ENCODE measurements at regions not wholly inside any gene's neighbourhood (a gene's known extent, or its start where the extent isn't known, plus 50 kb on each side); places are given as distances from the start of the nearest gene placed in this dataset.

GRCh38 chr4:110712486-110712885 is 89.6 kb upstream of the PITX2 start:
- H3K9me3 Mint-ChIP-seq = no peaks in the 10 kb centered on the region

GRCh38 chr4:110730318-110730717 is 107.4 kb upstream of the PITX2 start:
- H3K4me1 Mint-ChIP-seq (ENCODE audit: unreplicated experiment) = no peaks in the 10 kb centered on the region
- no peak overlapping the region for H3K4me3 Mint-ChIP-seq
- H3K9me3 Mint-ChIP-seq = no peaks in the 10 kb centered on the region
- DNase-seq (ENCODE audit: extremely low spot score, unreplicated experiment) = no peak
- no peak overlapping the region for H3K27ac Mint-ChIP-seq
- no peaks in the 10 kb centered on the region for H3K27me3 Mint-ChIP-seq
- H3K36me3 Mint-ChIP-seq = no peaks in the 10 kb centered on the region
- TF ChIP-seq CTCF (conservative IDR thresholded peaks at IDR 0.05) = no peak

More at GRCh38 chr4:110712486-110712885, 89.6 kb upstream of the PITX2 start:
- H3K36me3 Mint-ChIP-seq = no peaks in the 10 kb centered on the region
- DNase-seq (ENCODE audit: extremely low spot score, unreplicated experiment) = no peak
- no peak for TF ChIP-seq CTCF (conservative IDR thresholded peaks at IDR 0.05)
- no peak overlapping the region for H3K27ac Mint-ChIP-seq
- H3K4me1 Mint-ChIP-seq (ENCODE audit: unreplicated experiment) = no peaks in the 10 kb centered on the region
- H3K4me3 Mint-ChIP-seq = no peak overlapping the region
- no peaks in the 10 kb centered on the region for H3K27me3 Mint-ChIP-seq

- no peaks in the 10 kb centered on the region for H3K27me3 Mint-ChIP-seq
- no peak for TF ChIP-seq CTCF (conservative IDR thresholded peaks at IDR 0.05)
- H3K27ac Mint-ChIP-seq = no peak overlapping the region
- no peaks in the 10 kb centered on the region for H3K4me1 Mint-ChIP-seq (ENCODE audit: unreplicated experiment)
- no peaks in the 10 kb centered on the region for H3K9me3 Mint-ChIP-seq
- H3K4me3 Mint-ChIP-seq = no peak overlapping the region
- no peak for DNase-seq (ENCODE audit: extremely low spot score, unreplicated experiment)
- H3K36me3 Mint-ChIP-seq = no peaks in the 10 kb centered on the region
Observed at GRCh38 chr4:110733901-110734300, 111.0 kb upstream of the PITX2 start.

GRCh38 chr4:110735686-110736085 is 112.8 kb upstream of the PITX2 start:
- H3K36me3 Mint-ChIP-seq = no peaks in the 10 kb centered on the region
- peaks cover 7% of the 10 kb centered on the region for H3K27me3 Mint-ChIP-seq
- no peak for DNase-seq (ENCODE audit: extremely low spot score, unreplicated experiment)
- no peak for TF ChIP-seq CTCF (conservative IDR thresholded peaks at IDR 0.05)
- no peak overlapping the region for H3K27ac Mint-ChIP-seq
- no peak overlapping the region for H3K4me3 Mint-ChIP-seq
- no peaks in the 10 kb centered on the region for H3K4me1 Mint-ChIP-seq (ENCODE audit: unreplicated experiment)
- no peaks in the 10 kb centered on the region for H3K9me3 Mint-ChIP-seq

GRCh38 chr4:110737931-110738330 is 115.1 kb upstream of the PITX2 start:
- H3K27me3 Mint-ChIP-seq = peaks cover 7% of the 10 kb centered on the region
- no peaks in the 10 kb centered on the region for H3K4me1 Mint-ChIP-seq (ENCODE audit: unreplicated experiment)
- no peaks in the 10 kb centered on the region for H3K36me3 Mint-ChIP-seq
- no peak overlapping the region for H3K27ac Mint-ChIP-seq
- no peak for TF ChIP-seq CTCF (conservative IDR thresholded peaks at IDR 0.05)
- H3K4me3 Mint-ChIP-seq = no peak overlapping the region
- no peaks in the 10 kb centered on the region for H3K9me3 Mint-ChIP-seq
- no peak for DNase-seq (ENCODE audit: extremely low spot score, unreplicated experiment)

GRCh38 chr4:110742143-110742542 is 119.3 kb upstream of the PITX2 start:
- Mint-ChIP-seq H3K9me3 (no peaks in the 10 kb centered on the region), H3K27ac (no peak overlapping the region)
- no peak for TF ChIP-seq CTCF (conservative IDR thresholded peaks at IDR 0.05)

More at GRCh38 chr4:110742143-110742542, 119.3 kb upstream of the PITX2 start:
- Mint-ChIP-seq H3K27me3 (peaks cover 7% of the 10 kb centered on the region), H3K4me1 (ENCODE audit: unreplicated experiment) (no peaks in the 10 kb centered on the region), H3K36me3 (no peaks in the 10 kb centered on the region), H3K4me3 (no peak overlapping the region)
- DNase-seq (ENCODE audit: extremely low spot score, unreplicated experiment) = no peak

All from type B pancreatic cell (in vitro differentiated cells).